Fibroblast of the aortic adventitia (primary cell): ENCODE measurements at regions not wholly inside any gene's neighbourhood (a gene's known extent, or its start where the extent isn't known, plus 50 kb on each side); places are given as distances from the start of the nearest gene placed in this dataset.
A peak's percentile ranks its signal among the peaks of the same experiment; 100 is the strongest.

Experiments used
- DNase-seq: peaks from one replicate; pipeline ENCODE4 v3.0.0-alpha.2; 2010; ENCODE audit warnings: low read depth
- H3K4me3 ChIP-seq: 2 replicates; pipeline ENCODE4 v1.5.1; 2011; ENCODE audit warnings: low read depth, mild to moderate bottlenecking, control low read depth, low read length, moderate library complexity
- CTCF ChIP-seq: IDR thresholded peaks from 2 replicates; pipeline ENCODE4 v1.5.1; 2011; ENCODE audit warnings: mild to moderate bottlenecking, low read length, control low read depth, inconsistent platforms; ENCODE audit not compliant: insufficient read depth

GRCh38 chr12:58131986-58132755 is 190.8 kb downstream of the ATP23 start:
- H3K4me3 ChIP-seq = no peak overlapping the region
- no peak for TF ChIP-seq CTCF
- DNase-seq = no peak

- no peak overlapping the region for H3K4me3 ChIP-seq
- no peak for TF ChIP-seq CTCF
- no peak for DNase-seq
Observed at GRCh38 chr12:58138424-58138823, 197.1 kb downstream of the ATP23 start.

DNA sequence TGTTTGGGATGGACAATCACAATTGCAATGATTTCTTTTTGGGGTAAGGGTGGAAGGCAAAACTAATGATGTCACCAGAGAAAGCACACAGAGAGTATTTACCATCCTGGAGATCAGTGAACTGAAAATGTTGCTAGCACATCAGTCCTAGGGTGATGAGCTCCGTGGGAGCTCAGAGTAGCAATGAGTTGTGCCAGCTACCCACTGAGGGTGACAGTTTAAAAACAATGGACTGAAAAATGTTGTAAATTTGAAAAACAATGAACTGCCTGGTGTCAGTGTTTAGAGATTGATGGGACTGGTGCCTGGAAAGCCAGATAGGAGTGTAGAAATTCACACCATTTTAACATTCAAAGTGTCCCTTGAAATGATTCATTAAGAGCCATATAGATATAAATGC is 198.5 kb downstream of the ATP23 start:
- TF ChIP-seq CTCF = no peak
- no peak overlapping the region for H3K4me3 ChIP-seq
- DNase-seq = no peak

GRCh38 chr12:58140395-58140794 is 199.0 kb downstream of the ATP23 start:
- no peak for DNase-seq
- TF ChIP-seq CTCF = no peak
- no peak overlapping the region for H3K4me3 ChIP-seq

- no peak overlapping the region for H3K4me3 ChIP-seq
- no peak for DNase-seq
- TF ChIP-seq CTCF = no peak
Observed at GRCh38 chr12:58142991-58143390, 201.6 kb downstream of the ATP23 start.

DNA sequence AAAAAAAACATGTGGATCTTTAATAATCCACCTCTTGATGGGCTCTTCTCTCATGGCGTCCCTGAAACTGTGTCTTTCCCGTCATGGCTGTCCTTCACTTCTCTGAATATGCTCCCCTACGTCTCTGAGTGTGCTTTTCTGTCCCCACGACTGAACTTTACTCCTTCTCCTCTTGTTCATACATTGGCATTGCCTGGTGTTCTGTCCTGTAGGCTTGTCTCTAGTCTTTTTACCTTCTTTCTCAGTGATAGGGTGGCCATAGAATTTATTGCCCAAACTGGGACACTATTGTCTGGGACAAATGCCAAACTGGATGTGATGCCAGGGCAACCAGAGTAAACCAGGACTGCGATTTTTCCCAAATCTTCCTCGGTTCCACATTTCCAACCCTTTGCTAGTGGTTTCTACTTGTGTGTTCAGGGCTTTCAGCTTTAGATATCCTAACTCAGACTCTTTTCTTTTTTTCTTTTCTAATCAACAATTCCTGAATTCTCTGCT is 202.2 kb downstream of the ATP23 start:
- no peak for DNase-seq
- H3K4me3 ChIP-seq = no peak overlapping the region
- no peak for TF ChIP-seq CTCF

GRCh38 chr12:58148405-58148804 is 207.0 kb downstream of the ATP23 start:
- no peak overlapping the region for H3K4me3 ChIP-seq
- peak; percentile 19 for DNase-seq
- no peak for TF ChIP-seq CTCF
